GM12878 (cell line): ENCODE measurements at regions not wholly inside any gene's neighbourhood (a gene's known extent, or its start where the extent isn't known, plus 50 kb on each side); places are given as distances from the start of the nearest gene placed in this dataset.

ENCODE experiments used
- ATAC-seq: fragments of 200-7000 bp; cut with Tn5 transposase; 3 replicates; pipeline ENCODE4 v1.9.1; 2020; ENCODE audit warnings: mild to moderate bottlenecking, moderate library complexity
- BruUV-seq: library from RNA; stranded (reverse); fragments of 400-500 nt; replicated peaks from 2 replicates; lab custom pipeline; 2021; lab: Mats Ljungman, UMichigan
- CTCF ChIA-PET: fragments of 300-600 bp; sonication (Branson Sonifier 250); formaldehyde crosslinking; extraction: SDS; loops from one replicate; lab custom pipeline; 2021; ENCODE audit warnings: inconsistent platforms; lab: Yijun Ruan, JAX
- POLR2A ChIA-PET: fragments of 350-600 bp; formaldehyde crosslinking; extraction: SDS; loops from one replicate; lab custom pipeline; 2021; ENCODE audit warnings: inconsistent platforms; lab: Charles Lee
- RAD21 ChIA-PET: fragments of 300-600 bp; sonication (Branson Sonifier 250); formaldehyde crosslinking; loops from one replicate; lab custom pipeline; 2023; ENCODE audit warnings: antibody characterized with exemption; ENCODE audit not compliant: unreplicated experiment; lab: Charles Lee
- SMC1A ChIA-PET: fragments of 300-600 bp; sonication (Branson Sonifier 250); formaldehyde crosslinking; loops from one replicate; lab custom pipeline; 2023; ENCODE audit not compliant: unreplicated experiment, uncharacterized antibody; lab: Charles Lee
- DNase-seq: peaks from one replicate; pipeline ENCODE4 v3.0.0-alpha.2; 2011; ENCODE audit warnings: low read depth, low spot score
- FAIRE-seq: peaks from 3 replicates; lab custom pipeline; 2011; peaks lifted over from hg19 to GRCh38; lab: Jason Lieb, UNC
- H2AFZ ChIP-seq: 2 replicates; pipeline ENCODE4 v1.6.0; 2011; ENCODE audit warnings: low read depth, low read length, control low read depth; ENCODE audit not compliant: control insufficient read depth
- H3K27ac ChIP-seq: 2 replicates; pipeline ENCODE4 v1.5.1; 2011; ENCODE audit warnings: control low read depth; ENCODE audit not compliant: control insufficient read depth, insufficient read depth
- H3K27me3 ChIP-seq, 2 experiments: replicated peaks in 1 of 2; 2 replicates each; pipeline versions ENCODE4 v1.6.0 to v1.6.1; 2011; ENCODE audit warnings: low read length in 1 of 2; ENCODE audit not compliant: control insufficient read depth in 2 of 2, insufficient read depth in 2 of 2
- H3K36me3 ChIP-seq, 2 experiments: 2 replicates each; pipeline ENCODE4 v1.5.1; 2011; ENCODE audit warnings: low read length in 1 of 2; ENCODE audit not compliant: control insufficient read depth in 2 of 2, insufficient read depth in 2 of 2
- H3K4me1 ChIP-seq: 2 replicates; pipeline ENCODE4 v1.6.1; 2011; ENCODE audit warnings: mild to moderate bottlenecking, low read length, moderate library complexity, mixed read lengths; ENCODE audit not compliant: control insufficient read depth, insufficient read depth
- H3K4me2 ChIP-seq: 2 replicates; pipeline ENCODE4 v1.6.0; 2011; ENCODE audit warnings: control low read depth; ENCODE audit not compliant: control insufficient read depth, insufficient read depth
- H3K4me3 ChIP-seq: fragments of 200-600 bp; sonication (generic); 2 replicates; pipeline ENCODE4 v1.5.1; 2016
- H3K79me2 ChIP-seq: 2 replicates; pipeline ENCODE4 v1.6.0; 2011; ENCODE audit warnings: low read length; ENCODE audit not compliant: control insufficient read depth, insufficient read depth
- H3K9ac ChIP-seq: 2 replicates; pipeline ENCODE4 v1.8.0; 2011; ENCODE audit warnings: low read length, control low read depth, mixed read lengths; ENCODE audit not compliant: control insufficient read depth, insufficient read depth
- H3K9me3 ChIP-seq: replicated peaks from 3 replicates; pipeline ENCODE4 v1.5.1; 2011; ENCODE audit warnings: mild to moderate bottlenecking, low read length; ENCODE audit not compliant: control insufficient read depth, insufficient read depth
- H4K20me1 ChIP-seq: 2 replicates; pipeline ENCODE4 v1.6.0; 2011; ENCODE audit not compliant: control insufficient read depth, insufficient read depth
- ASH2L ChIP-seq: fragments of 300-600, 200-600 bp; sonication (generic); IDR thresholded peaks from 2 replicates; pipeline ENCODE4 v1.6.1; 2017; ENCODE audit warnings: low read depth, mild to moderate bottlenecking, borderline replicate concordance
- BHLHE40 ChIP-seq, 2 experiments: fragments of 450-650 bp in 1 of 2; IDR thresholded peaks; 2 replicates each; pipeline ENCODE4 v1.6.1; 2011 to 2017; ENCODE audit warnings: low read depth in 2 of 2, borderline replicate concordance in 1 of 2, improper control_type of control experiment in 1 of 2, low read length in 1 of 2, mild to moderate bottlenecking in 1 of 2
- ESRRA ChIP-seq: IDR thresholded peaks from 2 replicates; pipeline ENCODE4 v1.6.1; 2012; ENCODE audit warnings: mild to moderate bottlenecking, low read length, improper control_type of control experiment
- IKZF2 ChIP-seq, 2 experiments: fragments of 450-650 bp; IDR thresholded peaks; 2 replicates each; pipeline ENCODE4 v1.6.1; 2017; ENCODE audit warnings: mild to moderate bottlenecking in 2 of 2, moderate library complexity in 2 of 2
- MEF2B ChIP-seq: fragments of 450-650 bp; IDR thresholded peaks from 2 replicates; pipeline ENCODE4 v1.6.1; 2018; ENCODE audit warnings: mild to moderate bottlenecking, moderate library complexity; ENCODE audit not compliant: partially characterized antibody, poor library complexity, severe bottlenecking
- MTA2 ChIP-seq: fragments of 450-650 bp; IDR thresholded peaks from 2 replicates; pipeline ENCODE4 v1.6.1; 2016; ENCODE audit warnings: low read depth, mild to moderate bottlenecking, moderate library complexity
- MXI1 ChIP-seq: fragments of 150-350 bp; IDR thresholded peaks from 2 replicates; pipeline ENCODE4 v1.6.1; 2011; ENCODE audit warnings: low read depth, mild to moderate bottlenecking, inconsistent platforms, low read length, improper control_type of control experiment
- PKNOX1 ChIP-seq: fragments of 450-650 bp; IDR thresholded peaks from 2 replicates; pipeline ENCODE4 v1.6.1; 2016; ENCODE audit warnings: mild to moderate bottlenecking
- SRF ChIP-seq, 2 experiments: IDR thresholded peaks; 2 replicates each; pipeline ENCODE4 v1.6.1; 2011; ENCODE audit warnings: low read depth in 2 of 2, low read length in 2 of 2, mild to moderate bottlenecking in 1 of 2, moderate library complexity in 1 of 2
- ZNF217 ChIP-seq: fragments of 450-650 bp; IDR thresholded peaks from 2 replicates; pipeline ENCODE4 v1.6.1; 2017; ENCODE audit warnings: antibody characterized with exemption, mild to moderate bottlenecking
- ZNF24 ChIP-seq: fragments of 450-650 bp; IDR thresholded peaks from 2 replicates; pipeline ENCODE4 v1.6.1; 2017; ENCODE audit warnings: antibody characterized with exemption, mild to moderate bottlenecking
- ZNF384 ChIP-seq: IDR thresholded peaks from 2 replicates; pipeline ENCODE4 v1.6.1; 2012; ENCODE audit warnings: low read depth, mild to moderate bottlenecking, low read length, improper control_type of control experiment, borderline replicate concordance
- WGBS: methylation state at CpG from one replicate; pipeline ENCODE4 v1.1.6; 2016; ENCODE audit warnings: low lambda C conversion rate; ENCODE audit not compliant: insufficient replicate concordance, insufficient coverage; ENCODE audit errors: missing lambda C conversion rate; 5-methylcytosine and 5-hydroxymethylcytosine counted together
- in situ Hi-C: fragments of 300-500 bp; cut with MboI; formaldehyde crosslinking; loops from 9 replicates; pipeline ENCODE4 v1.14.3; 2018; ENCODE audit warnings: mixed read lengths
- intact Hi-C: fragments of 100-400 bp; cut with micrococcal nuclease; formaldehyde crosslinking; loops from one replicate; pipeline ENCODE4 v1.14.2; 2022; ENCODE audit not compliant: unreplicated experiment

- TF ChIP-seq PKNOX1: no peak
- no peak for TF ChIP-seq SRF (IDR thresholded peaks at IDR 0.05; ENCODE audit: low read depth in 2 of 2, low read length in 2 of 2)
- TF ChIP-seq ZNF24: no peak
- TF ChIP-seq ASH2L: no peak
Observed at GRCh38 chr3:87810452-87811016, 248.3 kb downstream of the CGGBP1 start (continued).

- ChIA-PET POLR2A (no interaction called here), CTCF (no interaction called here), RAD21 (no interaction called here), SMC1A (no interaction called here)
- BruUV-seq: no TSS peak
- H3K79me2 ChIP-seq: no peaks in the 10 kb centered on the region
- intact Hi-C loops (no loop called here), in situ Hi-C loops (no loop called here)
- H2AFZ ChIP-seq: no peak overlapping the region
- FAIRE-seq (no peak), DNase-seq (peak; percentile 7), ATAC-seq (peak; percentile 60)
- no peaks in the 10 kb centered on the region for H3K4me1 ChIP-seq
- TF ChIP-seq MEF2B (peak; percentile 69), MTA2 (peak; percentile 21; the same call in 1 of the 2 replicates), ZNF384 (0 out of 2 replicates have a peak, but pooled peaks have one; percentile 23), ESRRA (no peak), ZNF217 (0 out of 2 replicates have a peak, but pooled peaks have one; percentile 23), IKZF2 (IDR thresholded peaks at IDR 0.05) (no peak), BHLHE40 (IDR thresholded peaks at IDR 0.05; ENCODE audit: borderline replicate concordance in 1 of 2, low read depth in 2 of 2, low read length in 1 of 2) (peak; percentile 72 to 74), MXI1 (no peak)
- H3K4me3 ChIP-seq: no peak overlapping the region
- no peaks in the 10 kb centered on the region for H4K20me1 ChIP-seq
- no peak overlapping the region for H3K4me2 ChIP-seq
- no peak overlapping the region for H3K9ac ChIP-seq
- 0% methylated on average over 5 of the region's 5 CpGs for WGBS
- H3K9me3 ChIP-seq: no peaks in the 10 kb centered on the region
- H3K27ac ChIP-seq: no peak overlapping the region
- H3K36me3 ChIP-seq: no peaks in the 10 kb centered on the region
- H3K27me3 ChIP-seq: no peaks in the 10 kb centered on the region
Observed at GRCh38 chr3:87805670-87806069, 253.1 kb downstream of the CGGBP1 start.
